OCI-LY1 (cell line): ENCODE measurements at regions not wholly inside any gene's neighbourhood (a gene's known extent, or its start where the extent isn't known, plus 50 kb on each side); places are given as distances from the start of the nearest gene placed in this dataset.

Experiments used
- EZH2 ChIP-seq: fragments of 200-600 bp; sonication (generic), shearing (Covaris generic); IDR thresholded peaks from 2 replicates; pipeline ENCODE4 v1.8.0; 2017; ENCODE audit warnings: borderline replicate concordance, mixed run types, mild to moderate bottlenecking, antibody characterized with exemption, low read length, moderate library complexity, mixed read lengths
- TF ChIP-seq, protein P1 (sequence below): fragments of 200-600 bp; sonication (generic), shearing (Covaris generic); IDR thresholded peaks from 2 replicates; pipeline ENCODE4 v1.5.1; 2017; ENCODE audit warnings: mild to moderate bottlenecking, antibody characterized with exemption, low read length, moderate library complexity, mixed read lengths

GRCh38 chr3:20657560-20657959 lies 471.6 kb upstream of the SGO1 start:
- no peak for TF ChIP-seq EZH2
- TF ChIP-seq, protein P1, sequence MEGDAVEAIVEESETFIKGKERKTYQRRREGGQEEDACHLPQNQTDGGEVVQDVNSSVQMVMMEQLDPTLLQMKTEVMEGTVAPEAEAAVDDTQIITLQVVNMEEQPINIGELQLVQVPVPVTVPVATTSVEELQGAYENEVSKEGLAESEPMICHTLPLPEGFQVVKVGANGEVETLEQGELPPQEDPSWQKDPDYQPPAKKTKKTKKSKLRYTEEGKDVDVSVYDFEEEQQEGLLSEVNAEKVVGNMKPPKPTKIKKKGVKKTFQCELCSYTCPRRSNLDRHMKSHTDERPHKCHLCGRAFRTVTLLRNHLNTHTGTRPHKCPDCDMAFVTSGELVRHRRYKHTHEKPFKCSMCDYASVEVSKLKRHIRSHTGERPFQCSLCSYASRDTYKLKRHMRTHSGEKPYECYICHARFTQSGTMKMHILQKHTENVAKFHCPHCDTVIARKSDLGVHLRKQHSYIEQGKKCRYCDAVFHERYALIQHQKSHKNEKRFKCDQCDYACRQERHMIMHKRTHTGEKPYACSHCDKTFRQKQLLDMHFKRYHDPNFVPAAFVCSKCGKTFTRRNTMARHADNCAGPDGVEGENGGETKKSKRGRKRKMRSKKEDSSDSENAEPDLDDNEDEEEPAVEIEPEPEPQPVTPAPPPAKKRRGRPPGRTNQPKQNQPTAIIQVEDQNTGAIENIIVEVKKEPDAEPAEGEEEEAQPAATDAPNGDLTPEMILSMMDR = no peak
